Fibroblast of skin of right biceps (primary cell): ENCODE measurements at regions not wholly inside any gene's neighbourhood (a gene's known extent, or its start where the extent isn't known, plus 50 kb on each side); places are given as distances from the start of the nearest gene placed in this dataset.
"Not testable (repeated sequence)": the region's sequence is repeated elsewhere in the genome, so short reads cannot be mapped to it uniquely, and the experiment has no call there.

Experiments used
- DNase-seq: peaks from one replicate; pipeline ENCODE4 v3.0.0-alpha.2; 2013

DNA sequence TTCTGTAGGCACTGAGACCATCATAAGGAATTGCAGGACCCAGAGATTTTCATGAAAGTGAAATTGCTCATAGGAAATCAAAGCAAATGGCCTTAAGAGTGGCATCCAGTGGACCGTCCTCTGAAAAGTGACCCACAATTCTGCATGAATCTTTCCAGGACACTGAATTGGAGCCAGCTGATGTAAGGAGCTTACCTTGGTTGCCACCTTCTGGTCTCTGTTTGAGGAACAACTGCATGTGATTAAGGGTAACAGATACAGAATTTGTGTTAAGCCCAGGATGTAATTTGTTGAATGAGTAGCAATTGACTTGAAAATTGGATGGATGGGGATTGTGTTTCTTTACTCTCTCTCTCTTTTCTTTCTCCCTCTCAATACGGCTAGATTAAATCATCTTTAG lies 49.9 kb upstream of the GAS1 start:
- DNase-seq = peak; percentile 14

DNA sequence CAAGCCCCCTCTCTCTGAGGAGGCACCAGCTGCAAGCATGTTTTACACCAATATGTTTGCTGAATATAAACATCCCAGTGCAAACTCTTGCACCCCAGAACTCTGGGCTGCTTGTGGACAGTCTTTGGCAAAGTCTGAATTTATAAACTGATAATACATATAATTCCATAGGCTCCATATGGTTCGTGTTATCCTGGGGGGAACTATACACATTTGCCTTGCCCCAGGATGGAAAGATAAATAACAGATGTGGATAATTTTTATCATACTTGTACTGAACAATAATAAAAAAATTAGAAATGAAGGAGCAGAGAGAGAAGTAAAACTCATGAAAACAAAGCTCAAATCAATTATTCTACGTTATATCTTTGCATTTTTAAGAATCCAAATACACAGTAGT lies 50.6 kb upstream of the GAS1 start:
- no peak for DNase-seq

DNA sequence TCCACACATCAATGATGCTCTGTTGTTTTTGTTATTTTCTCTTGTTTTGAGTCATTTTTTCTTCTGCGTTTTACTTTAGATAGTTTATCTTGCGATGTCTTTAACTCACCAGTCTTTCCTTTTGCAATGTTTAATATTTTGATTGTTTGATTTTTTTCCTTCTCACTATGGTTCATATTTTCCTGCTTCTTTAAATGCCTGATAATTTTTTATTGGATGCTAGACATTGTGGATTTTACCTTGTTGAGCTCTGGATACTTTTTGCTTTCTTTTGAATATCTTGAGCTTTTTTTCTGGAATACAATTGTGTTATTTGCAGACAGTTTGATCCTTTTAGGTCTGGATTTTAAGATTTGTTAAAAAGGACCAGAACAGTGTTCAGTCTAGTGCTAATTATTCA lies 55.2 kb upstream of the GAS1 start:
- no peak for DNase-seq

DNA sequence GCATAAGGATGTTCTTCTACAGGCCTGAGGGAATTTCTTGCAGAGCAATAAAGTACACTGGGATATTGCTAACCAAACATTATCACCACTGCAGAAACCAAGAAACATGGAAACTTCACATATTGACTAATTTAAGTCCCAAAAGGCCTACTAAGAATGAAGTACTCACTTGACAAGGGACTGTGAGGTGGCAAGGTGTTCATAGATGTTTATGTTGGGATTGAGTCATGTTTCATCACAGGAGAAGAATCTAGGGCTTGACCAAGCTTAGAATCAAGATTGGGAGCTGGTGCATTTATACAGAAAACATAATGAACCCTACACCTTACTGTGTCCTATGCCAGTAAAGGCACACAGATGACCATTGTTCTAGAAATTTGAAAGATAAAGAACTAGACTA lies 56.7 kb upstream of the GAS1 start:
- no peak for DNase-seq

DNA sequence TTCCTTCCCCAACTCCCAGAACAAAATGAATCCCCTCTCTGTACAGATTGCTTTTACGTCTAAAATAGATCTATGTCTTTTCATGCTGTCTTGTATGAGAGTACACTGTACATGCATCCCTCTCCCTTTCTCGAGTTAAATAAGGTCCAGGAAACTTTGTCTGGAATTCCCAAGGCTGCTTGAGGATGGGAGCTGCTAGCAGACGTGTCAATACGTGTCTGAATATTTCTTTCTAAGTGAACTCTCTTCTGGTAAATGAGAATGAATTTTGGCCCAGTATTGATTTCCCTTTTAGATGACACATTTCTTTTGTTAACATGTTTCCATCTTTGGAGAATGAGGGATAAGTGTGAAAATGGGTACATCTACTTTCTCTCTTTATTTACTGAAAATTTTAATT lies 59.6 kb upstream of the GAS1 start:
- DNase-seq = no peak

DNA sequence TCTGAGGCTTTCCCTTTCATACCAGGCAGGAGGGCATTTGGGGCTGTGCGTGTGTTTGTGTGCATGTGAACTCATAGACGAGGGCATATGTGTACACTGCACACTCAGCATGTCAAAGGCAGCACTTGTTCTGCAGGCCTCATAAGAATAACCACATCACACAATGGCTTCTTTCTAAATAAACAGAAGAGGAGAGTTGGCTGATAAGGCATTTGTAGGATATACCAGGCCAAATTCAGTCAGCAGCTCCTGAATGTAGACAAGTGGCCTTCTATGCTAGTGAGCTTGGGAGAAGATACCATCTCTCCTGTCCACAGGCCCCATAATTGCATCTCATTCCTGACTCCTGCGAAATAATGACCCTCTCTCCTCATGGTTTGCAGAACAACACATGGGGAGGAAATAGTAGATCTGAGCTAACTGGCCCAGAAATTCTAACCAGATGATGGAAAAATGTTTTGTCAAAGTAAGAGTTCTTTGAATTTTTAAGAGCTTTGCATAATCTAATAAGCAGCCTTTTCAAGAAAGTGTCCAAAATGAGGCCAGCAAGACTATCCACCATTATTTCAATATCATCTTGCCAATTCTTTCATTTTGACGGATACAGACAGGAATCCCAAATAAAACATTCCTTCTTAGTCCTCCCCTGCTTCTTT lies 60.5 kb upstream of the GAS1 start:
- peak; percentile 54 for DNase-seq

DNA sequence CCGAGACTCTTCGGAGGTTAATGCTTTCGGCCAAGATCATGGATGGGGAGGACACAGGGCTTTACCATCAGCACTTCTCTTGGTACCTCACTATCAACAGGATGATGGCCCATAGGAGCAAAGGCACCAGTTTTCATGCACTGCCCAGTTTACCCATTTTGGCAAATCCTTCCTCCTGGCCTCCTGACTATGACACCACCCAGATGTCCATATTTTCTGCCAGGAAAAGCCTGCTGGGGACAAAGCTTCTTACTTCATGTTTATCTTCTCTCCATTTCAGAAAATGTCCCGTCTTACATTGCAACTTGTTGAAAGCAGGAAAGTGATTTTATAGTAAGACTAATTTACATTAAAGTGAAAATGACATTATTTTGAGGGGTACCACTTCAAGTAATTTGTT lies 61.4 kb upstream of the GAS1 start:
- no peak for DNase-seq

DNA sequence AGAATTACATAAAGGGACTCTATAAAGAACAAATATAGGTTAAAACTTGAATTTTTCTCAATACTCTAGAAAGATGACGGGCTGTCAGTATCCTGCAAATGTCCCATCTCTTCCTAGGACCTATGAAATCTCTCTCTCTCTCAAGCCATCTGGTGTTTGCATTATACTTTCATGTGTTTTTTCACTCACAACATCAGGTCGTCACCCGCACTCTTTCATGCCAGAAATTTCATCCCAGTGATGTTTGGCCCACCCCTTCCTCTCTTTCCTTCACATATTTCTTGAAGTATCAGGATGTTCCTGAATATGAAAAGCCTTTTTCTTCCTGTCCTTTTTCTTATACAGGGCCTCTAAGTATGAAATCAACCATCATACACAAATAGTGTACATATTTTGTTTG lies 63.3 kb upstream of the GAS1 start:
- DNase-seq = no peak

DNA sequence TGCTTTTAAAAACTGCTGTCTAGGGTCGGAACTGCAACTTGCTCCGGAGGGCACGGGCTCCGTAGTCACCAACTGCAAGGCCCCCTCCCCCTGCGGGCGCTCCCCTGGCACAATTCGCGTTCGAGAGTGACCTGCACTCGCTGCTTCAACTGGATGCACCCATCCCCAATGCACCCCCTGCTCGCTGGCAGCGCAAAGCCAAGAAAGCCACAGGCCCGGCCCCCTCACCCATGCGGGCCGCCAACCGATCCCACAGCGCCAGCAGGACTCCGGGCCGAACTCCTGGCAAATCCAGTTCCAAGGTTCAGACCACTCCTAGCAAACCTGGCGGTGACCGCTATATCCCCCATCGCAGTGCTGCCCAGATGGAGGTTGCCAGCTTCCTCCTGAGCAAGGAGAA lies 64.2 kb upstream of the GAS1 start:
- DNase-seq = no peak

DNA sequence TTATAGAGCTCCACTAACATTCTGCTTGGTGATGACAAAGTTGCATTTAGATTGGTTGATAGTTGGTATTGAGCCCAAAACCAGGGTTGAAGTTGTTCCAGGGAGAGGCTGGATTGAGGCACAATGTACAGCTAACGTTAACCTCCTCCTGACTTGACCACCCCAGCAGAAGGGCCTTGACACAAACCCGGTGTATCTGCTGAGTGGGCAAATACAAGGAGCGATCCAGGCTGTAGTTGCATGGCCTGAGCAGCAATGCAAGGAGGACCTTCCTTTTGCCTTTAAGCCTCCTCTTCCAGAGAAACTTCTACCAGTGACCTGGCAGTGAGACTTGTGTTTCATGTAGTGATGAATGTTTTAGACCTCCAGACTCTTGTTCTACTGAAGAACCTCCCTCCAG lies 66.2 kb upstream of the GAS1 start:
- DNase-seq = no peak

DNA sequence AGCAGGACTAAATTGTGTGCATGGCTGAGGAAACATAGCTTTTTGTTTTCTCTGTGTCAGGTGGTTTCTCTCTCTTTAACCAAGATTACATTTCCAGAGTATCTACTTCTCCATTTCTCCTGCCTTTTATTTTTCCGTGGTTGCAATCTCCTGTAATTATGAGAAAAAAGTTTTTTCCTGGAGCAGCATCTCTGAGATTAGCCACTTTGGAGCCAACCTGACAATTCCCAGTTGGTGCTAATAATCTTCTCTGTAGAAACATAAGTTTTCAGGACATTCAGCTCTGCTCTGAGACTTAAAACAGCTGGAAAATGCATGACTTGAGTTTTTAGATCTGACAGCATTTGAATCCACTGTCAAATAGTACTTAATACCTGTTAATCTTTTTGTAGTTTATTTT lies 67.1 kb upstream of the GAS1 start:
- DNase-seq = no peak

DNA sequence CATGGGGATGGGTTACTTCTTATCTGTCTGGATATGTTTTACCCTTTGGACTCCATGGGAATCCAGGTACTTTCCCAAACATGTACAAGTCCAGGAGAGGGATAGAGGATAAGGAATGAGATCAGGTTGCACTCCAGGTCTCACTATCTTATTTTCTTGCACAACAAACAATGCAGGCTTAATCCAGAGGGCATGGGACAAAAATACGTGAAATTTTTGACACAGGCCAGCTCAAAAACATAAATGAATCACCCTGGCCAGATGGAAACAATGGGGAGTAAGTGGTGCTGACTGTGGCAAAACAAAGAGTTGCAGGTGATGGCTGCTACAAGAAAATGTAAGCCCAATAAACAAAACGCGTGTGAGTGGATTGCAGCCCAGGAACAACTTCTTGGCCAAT lies 69.4 kb upstream of the GAS1 start:
- DNase-seq = no peak

DNA sequence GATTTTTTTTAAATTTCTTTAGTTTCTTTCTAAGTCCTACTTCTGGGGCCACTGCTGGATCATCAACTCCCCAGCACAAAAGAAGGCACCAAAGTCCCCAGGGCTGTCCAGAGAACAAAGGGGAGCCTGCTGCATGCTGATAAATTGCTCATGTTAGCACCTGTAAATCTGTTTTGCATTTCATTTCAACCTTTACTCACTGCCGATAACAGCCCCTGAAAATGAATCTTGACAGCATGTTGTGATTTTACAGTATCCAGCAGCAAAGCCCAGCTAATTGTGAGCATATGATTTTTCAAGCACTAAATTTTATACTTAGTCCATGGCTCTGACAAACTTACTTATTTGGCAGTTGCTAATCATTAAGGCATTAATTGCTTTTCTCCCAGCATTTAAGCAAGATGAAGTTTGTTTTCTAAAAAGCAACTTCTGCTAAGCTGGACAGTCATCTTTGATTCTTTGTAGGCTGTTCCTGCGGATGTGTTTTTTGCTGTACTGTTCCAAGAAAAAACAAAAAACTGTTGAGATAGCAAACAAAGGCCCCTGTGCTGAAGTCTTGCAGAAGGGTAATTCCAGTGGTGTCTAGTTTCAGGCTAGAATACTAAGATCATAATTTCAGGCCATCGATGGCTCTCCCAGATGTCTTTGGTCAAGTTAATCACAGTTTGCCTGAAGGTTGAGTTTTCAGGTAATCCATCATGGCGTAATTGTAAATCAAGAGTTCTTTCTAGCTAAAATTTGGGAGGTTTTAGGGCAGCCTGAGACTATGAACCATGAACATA lies 73.1 kb upstream of the GAS1 start:
- no peak for DNase-seq

DNA sequence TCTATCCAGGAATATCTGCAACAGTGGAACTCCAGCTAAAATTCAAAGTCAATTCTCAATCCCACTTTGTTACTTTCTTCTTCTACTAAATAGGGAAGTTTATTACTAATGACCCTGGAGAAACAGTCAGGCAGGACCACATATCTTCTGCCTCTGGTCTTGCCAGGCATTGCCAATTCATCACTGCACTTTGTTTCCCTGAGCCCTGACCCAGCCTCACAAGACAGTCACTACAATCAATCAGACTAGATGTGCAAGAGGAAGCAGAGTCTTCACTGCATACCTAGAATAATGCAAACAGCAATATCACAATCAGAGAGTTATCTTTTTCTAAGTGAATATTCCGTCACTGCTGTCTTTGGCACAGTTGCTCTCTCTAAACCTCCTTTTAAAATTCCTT lies 74.9 kb upstream of the GAS1 start:
- DNase-seq = no peak

DNA sequence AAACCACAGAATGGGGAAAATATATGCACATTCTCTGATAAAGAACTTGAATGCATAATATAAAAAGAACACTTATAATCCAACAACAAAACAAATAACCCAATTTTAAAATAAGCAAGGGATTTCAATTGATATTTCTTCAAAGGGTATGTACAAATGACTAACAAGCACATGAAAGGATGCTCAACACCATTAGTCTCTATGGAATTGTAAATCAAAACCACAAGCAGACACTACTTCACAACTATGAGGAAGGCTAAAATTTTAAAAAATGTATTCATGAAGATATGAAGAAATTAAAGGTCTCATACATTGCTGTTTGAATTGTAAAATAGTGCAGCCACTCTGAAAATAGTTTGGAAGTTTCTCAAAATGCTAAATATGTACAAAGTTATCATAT lies 78.9 kb upstream of the GAS1 start:
- DNase-seq = no peak

DNA sequence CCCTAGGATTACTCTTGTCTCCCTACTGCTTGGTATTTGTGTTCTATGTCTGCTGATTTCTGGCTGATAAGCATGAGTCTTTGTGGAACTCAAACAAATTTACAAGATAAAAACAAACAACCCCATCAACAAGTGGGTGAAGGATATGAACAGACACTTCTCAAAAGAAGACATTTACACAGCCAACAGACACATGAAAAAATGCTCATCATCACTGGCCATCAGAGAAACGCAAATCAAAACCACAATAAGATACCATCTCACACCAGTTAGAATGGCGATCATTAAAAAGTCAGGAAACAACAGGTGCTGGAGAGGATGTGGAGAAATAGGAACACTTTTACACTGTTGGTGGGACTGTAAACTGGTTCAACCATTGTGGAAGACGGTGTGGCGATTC lies 81.5 kb upstream of the GAS1 start:
- DNase-seq = not testable (repeated sequence)

DNA sequence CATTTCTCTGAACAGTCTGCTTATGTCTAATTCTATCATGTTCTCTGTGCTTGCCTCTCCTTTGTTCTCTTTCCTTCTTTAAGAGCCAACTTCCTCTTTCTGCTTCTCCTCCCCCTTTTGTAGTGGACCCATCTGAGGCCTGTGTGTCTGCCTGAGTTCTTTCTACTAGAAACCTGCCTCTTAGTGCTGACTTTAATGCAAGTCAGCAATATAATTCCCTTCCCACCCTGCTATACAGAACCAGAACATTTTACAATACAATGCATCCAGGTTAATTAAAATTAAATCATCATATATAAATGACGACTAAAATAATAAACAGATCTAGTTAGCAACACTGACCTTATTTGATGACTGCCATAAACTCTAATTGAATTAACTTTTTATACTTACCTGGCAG lies 82.6 kb upstream of the GAS1 start:
- no peak for DNase-seq

DNA sequence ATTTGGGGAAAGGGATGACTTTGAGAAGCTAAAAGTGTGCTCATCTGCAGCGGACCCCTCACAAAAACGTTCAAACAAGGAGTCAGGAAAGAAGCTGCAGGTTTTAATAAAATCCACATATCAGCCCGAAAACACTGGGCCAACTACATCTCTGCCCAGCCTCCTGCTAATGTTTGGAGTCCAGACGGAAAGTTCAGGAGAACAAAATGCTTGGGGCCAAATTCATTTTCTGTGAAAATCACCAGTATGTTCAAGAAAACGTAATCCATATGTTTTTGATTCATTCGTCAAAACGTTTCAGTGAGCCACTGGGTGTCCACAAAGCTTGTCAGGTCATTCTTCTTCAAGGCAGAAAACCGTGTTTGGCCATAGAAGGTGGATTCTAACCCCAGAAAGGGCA lies 87.5 kb upstream of the GAS1 start:
- peak; percentile 22 for DNase-seq

DNA sequence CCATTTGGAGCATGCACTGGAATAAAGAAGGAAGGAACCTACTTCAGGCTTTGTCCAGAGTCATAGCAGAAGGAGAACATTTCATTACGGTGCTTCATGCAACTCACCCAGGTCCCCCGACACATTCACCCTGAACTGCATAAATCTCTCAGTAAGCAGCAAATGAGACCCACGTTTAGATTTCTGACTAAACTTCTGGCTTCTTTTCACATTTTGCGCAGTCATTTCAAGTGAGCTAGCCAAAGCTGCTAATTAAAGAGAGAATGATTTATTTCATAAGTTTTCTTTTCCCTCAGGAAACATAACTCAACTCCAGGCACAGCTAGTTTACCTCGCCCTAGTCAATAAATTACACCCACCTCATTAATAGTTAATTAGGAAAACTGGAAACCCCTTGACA lies 88.6 kb upstream of the GAS1 start:
- peak; percentile 77 for DNase-seq

DNA sequence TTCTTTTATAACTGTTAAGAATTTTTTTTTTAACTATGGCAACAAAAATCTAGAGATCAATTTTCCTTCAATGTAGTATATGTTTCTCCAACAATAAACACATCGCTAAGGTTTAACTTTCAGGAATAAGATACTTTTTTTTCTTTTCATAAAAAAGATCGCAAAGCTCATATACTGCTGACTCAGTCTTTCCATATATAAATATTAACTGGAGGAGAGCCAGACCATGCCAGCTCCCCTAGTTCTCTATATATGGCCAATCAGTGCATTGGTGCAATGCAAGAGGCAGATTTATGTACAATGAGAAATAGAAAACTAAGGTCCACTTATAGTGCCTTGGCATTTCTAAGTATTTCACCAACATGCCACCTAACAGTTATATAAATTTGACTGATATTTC lies 89.2 kb upstream of the GAS1 start:
- no peak for DNase-seq

DNA sequence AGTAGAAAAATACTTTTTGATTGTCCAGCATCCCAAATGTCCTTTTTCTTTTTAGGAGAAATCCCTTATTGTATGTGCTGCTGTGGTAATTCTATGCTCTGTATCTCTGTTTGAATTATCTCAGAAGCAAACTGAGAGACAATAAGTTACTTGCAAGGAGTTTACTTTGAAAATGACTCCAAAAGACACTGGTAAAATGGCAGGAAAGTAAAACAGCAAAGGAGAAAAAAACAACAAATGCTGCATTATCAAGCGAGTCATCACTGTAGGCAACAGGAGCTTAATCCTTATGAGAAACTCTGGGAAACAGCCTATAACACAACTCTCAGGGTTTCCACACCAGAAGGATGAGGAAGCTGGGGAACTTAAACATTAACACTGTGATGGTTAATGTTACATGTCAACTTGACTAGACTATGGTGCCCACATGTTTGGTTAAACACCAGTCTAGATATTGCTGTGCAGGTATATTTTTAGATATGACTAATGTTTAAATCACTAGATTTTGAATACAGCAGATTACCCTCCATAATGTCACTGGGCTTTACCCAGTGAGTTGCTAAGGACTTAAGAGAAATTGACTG lies 92.6 kb upstream of the GAS1 start:
- peak; percentile 80 for DNase-seq

DNA sequence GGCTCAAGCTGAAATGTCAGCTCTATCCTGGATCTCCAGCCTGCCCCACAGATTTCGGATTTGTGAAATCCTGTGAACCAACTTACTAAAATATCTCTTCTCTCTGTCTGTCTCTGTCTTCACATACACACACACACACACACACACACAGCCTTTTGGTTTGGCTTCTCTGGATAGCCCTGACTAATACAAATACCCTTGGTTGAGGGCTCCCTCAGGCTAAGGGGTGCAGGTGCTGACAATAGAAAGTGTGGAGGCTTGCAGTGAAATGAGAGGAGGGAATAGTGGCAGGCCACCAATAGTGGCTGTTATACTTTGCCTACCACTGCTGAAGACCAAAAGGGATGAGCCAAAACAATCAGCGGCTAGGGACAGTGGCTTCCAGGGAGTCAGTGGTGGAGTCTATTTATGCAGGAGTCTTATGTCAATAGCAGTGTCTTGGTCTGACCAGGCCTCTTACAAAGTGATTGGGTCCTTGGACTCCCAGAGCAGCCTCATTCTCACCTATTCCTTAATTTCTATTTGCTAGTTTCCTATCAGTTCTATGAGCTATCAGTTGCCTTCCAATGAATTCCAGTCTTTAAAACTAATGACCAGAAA lies 93.2 kb upstream of the GAS1 start:
- DNase-seq = no peak

DNA sequence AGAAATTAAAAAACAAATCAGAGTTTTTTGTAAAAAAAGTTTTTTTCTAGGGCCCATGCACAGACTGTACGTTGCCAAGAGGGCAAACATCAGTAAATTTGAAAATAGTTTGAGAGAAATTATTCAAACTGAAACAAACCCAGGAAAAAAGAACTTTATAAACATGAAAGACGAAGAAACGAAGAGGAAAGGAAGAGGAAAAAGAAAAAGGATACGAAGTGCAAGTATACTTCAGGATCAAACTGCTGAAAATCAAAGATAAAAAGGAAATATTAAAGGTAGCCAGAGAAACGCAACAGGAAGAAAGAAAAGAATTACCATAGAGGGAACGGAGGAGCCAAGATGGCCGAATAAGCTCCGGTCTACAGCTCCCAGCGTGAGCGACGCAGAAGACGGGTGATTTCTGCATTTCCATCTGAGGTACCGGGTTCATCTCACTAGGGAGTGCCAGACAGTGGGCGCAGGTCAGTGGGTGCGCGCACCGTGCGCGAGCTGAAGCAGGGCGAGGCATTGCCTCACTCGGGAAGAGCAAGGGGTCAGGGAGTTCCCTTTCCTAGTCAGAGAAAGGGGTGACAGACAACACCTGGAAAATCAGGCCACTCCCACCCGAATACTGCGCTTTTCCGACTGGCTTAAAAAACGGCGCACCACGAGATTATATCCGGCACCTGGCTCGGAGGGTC lies 94.4 kb upstream of the GAS1 start:
- not testable (repeated sequence) for DNase-seq
